ENCODE measurements at regions not wholly inside any gene's neighbourhood (a gene's known extent, or its start where the extent isn't known, plus 50 kb on each side); places are given as distances from the start of the nearest gene placed in this dataset.
A peak's percentile ranks its signal among the peaks of the same experiment; 100 is the strongest.

- DNase-seq: no peak
Observed at GRCh38 chr7:22002726-22003125, 57.0 kb upstream of the CDCA7L start.

GRCh38 chr7:22001345-22002004 lies 55.8 kb upstream of the CDCA7L start:
- peak; percentile 67 for DNase-seq

- no peak for DNase-seq
Observed at GRCh38 chr7:21999896-22000295, 54.2 kb upstream of the CDCA7L start.

GRCh38 chr7:21996641-21997040 lies 50.9 kb upstream of the CDCA7L start:
- DNase-seq: no peak

Data from NCI-H82 (cell line).